ENCODE measurements at regions not wholly inside any gene's neighbourhood (a gene's known extent, or its start where the extent isn't known, plus 50 kb on each side); places are given as distances from the start of the nearest gene placed in this dataset.

DNA sequence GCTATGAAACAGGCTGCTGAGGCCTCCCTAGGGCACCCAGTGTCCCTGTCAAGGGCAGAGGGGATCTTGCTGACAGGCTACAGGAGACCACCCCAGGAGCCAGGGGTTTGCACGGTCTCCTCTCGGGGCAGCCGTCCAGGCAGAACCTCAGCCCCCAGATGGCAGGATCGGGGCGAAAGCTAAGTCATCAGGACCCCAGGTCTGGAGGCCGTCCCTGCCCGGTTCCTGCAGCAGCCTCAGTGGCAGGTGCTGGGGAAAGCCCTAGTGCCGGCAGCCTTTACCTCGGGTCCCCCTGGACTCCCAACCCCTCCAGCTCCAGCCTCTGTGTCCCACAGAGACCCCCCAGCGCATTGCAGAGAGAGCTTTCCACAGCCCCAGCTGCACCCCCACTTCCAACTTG is 103.8 kb upstream of the C14orf180 start:
- Mint-ChIP-seq H3K4me1 (0 out of 2 replicates have a peak, but pooled peaks cover 4% of the 10 kb centered on the region), H3K36me3 (peaks cover under 1% of the 10 kb centered on the region; the same call in 1 of the 2 replicates), H3K27ac (no peak overlapping the region), H3K4me3 (no peak overlapping the region), H3K9me3 (peaks cover 7% of the 10 kb centered on the region), H3K27me3 (ENCODE audit: low read depth) (peaks cover 4% of the 10 kb centered on the region; the same call in 1 of the 2 replicates)
- ATAC-seq (no peak), DNase-seq (ENCODE audit: low spot score) (no peak)
- ChIA-PET POLR2A (no interaction called here), CTCF (interaction anchor here (0.8 kb wide), 1 partner anchor 88 kb away, joined by 4 read pairs; no protein-coding TSS in a partner anchor)
- TF ChIP-seq, protein P1, sequence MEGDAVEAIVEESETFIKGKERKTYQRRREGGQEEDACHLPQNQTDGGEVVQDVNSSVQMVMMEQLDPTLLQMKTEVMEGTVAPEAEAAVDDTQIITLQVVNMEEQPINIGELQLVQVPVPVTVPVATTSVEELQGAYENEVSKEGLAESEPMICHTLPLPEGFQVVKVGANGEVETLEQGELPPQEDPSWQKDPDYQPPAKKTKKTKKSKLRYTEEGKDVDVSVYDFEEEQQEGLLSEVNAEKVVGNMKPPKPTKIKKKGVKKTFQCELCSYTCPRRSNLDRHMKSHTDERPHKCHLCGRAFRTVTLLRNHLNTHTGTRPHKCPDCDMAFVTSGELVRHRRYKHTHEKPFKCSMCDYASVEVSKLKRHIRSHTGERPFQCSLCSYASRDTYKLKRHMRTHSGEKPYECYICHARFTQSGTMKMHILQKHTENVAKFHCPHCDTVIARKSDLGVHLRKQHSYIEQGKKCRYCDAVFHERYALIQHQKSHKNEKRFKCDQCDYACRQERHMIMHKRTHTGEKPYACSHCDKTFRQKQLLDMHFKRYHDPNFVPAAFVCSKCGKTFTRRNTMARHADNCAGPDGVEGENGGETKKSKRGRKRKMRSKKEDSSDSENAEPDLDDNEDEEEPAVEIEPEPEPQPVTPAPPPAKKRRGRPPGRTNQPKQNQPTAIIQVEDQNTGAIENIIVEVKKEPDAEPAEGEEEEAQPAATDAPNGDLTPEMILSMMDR (IDR thresholded peaks at IDR 0.05) = no peak
- TF ChIP-seq, protein P2, sequence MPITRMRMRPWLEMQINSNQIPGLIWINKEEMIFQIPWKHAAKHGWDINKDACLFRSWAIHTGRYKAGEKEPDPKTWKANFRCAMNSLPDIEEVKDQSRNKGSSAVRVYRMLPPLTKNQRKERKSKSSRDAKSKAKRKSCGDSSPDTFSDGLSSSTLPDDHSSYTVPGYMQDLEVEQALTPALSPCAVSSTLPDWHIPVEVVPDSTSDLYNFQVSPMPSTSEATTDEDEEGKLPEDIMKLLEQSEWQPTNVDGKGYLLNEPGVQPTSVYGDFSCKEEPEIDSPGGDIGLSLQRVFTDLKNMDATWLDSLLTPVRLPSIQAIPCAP (CRISPR knock-in tag; IDR thresholded peaks at IDR 0.05) = no peak
- TF ChIP-seq ZNF232 (CRISPR knock-in tag; IDR thresholded peaks at IDR 0.05) (no peak), MXD4 (CRISPR knock-in tag; IDR thresholded peaks at IDR 0.05; ENCODE audit: borderline replicate concordance) (no peak), FOXP1 (CRISPR knock-in tag; IDR thresholded peaks at IDR 0.05; ENCODE audit: borderline replicate concordance) (no peak), TCF7 (CRISPR knock-in tag; IDR thresholded peaks at IDR 0.05; ENCODE audit: low read depth) (no peak)
- TF ChIP-seq, protein P3, sequence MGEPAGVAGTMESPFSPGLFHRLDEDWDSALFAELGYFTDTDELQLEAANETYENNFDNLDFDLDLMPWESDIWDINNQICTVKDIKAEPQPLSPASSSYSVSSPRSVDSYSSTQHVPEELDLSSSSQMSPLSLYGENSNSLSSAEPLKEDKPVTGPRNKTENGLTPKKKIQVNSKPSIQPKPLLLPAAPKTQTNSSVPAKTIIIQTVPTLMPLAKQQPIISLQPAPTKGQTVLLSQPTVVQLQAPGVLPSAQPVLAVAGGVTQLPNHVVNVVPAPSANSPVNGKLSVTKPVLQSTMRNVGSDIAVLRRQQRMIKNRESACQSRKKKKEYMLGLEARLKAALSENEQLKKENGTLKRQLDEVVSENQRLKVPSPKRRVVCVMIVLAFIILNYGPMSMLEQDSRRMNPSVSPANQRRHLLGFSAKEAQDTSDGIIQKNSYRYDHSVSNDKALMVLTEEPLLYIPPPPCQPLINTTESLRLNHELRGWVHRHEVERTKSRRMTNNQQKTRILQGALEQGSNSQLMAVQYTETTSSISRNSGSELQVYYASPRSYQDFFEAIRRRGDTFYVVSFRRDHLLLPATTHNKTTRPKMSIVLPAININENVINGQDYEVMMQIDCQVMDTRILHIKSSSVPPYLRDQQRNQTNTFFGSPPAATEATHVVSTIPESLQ (CRISPR knock-in tag; IDR thresholded peaks at IDR 0.05) = no peak

DNA sequence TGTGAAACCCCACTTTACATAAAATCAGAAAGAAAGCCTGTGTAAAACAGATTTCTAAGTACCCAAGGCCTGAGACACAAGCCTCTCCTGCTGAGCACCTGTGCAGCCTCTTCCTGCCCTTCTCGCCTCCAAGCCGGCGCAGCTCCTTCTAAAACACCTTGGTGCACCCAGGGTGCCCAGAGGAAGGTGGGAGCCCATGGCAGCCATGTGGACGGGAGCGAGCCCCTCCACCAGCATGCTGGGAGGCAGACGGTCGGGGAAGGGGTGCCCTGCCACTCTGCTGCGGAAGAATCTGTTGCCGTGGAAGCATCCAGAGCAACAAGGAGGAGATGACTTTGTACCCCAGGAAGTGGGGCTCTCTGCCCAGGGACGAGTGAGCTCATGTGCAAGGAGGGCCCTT is 103.1 kb upstream of the C14orf180 start:
- CTCF ChIA-PET = interaction anchor here (0.8 kb wide), 1 partner anchor 88 kb away, joined by 4 read pairs; no protein-coding TSS in a partner anchor
- Mint-ChIP-seq H3K27ac (no peak overlapping the region), H3K9me3 (peaks cover 14% of the 10 kb centered on the region), H3K4me3 (no peak overlapping the region), H3K27me3 (ENCODE audit: low read depth) (peaks cover 6% of the 10 kb centered on the region), H3K4me1 (0 out of 2 replicates have a peak, but pooled peaks cover 4% of the 10 kb centered on the region), H3K36me3 (peaks cover 7% of the 10 kb centered on the region)
- ATAC-seq (no peak), DNase-seq (ENCODE audit: low spot score) (no peak)
- POLR2A ChIA-PET = no interaction called here
- TF ChIP-seq, protein P4, sequence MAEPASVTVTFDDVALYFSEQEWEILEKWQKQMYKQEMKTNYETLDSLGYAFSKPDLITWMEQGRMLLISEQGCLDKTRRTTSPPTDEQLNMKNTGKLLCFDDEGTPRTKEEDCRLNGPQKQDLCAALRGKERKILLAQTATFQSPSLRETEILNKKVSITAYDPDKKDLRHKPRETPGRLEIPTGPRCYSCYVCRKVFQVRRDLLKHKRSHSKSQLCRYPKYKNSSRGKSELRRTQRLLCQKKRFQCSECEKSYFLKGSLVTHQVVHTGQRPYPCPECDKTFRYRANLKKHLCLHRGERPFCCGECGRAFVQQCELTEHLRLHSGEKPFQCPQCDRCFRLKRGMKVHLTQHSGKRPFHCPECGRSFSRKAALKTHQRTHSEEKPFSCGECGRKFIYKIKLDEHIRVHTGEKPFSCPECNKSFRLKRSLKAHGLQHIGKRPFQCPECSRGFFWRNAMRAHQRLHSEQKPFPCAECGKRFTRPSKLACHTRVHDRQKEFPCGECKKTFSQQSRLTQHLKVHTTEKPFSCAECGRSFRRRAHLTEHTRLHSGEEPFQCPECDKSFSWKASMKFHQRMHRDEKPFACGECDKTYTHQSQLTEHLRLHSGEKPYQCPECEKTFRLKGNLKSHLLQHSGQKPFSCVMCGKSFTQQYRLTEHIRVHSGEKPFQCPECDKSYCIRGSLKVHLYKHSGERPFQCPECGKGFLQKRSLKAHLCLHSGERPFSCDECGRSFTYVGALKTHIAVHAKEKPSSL (CRISPR knock-in tag; conservative IDR thresholded peaks at IDR 0.05) = no peak
- no peak for TF ChIP-seq CREM (CRISPR knock-in tag; IDR thresholded peaks at IDR 0.05)
- TF ChIP-seq TEAD4 (CRISPR knock-in tag; IDR thresholded peaks at IDR 0.05) = no peak
- TF ChIP-seq, protein P5, sequence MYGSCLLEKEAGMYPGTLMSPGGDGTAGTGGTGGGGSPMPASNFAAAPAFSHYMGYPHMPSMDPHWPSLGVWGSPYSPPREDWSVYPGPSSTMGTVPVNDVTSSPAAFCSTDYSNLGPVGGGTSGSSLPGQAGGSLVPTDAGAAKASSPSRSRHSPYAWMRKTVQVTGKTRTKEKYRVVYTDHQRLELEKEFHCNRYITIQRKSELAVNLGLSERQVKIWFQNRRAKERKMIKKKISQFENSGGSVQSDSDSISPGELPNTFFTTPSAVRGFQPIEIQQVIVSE (CRISPR knock-in tag; IDR thresholded peaks at IDR 0.05; ENCODE audit: borderline replicate concordance) = no peak
- TF ChIP-seq GABPB1 (CRISPR knock-in tag; IDR thresholded peaks at IDR 0.05) = no peak
- no peak for TF ChIP-seq ZNF416 (CRISPR knock-in tag; IDR thresholded peaks at IDR 0.05)
- TF ChIP-seq NR2C2 (CRISPR knock-in tag; IDR thresholded peaks at IDR 0.05) = no peak
- TF ChIP-seq, protein P6, sequence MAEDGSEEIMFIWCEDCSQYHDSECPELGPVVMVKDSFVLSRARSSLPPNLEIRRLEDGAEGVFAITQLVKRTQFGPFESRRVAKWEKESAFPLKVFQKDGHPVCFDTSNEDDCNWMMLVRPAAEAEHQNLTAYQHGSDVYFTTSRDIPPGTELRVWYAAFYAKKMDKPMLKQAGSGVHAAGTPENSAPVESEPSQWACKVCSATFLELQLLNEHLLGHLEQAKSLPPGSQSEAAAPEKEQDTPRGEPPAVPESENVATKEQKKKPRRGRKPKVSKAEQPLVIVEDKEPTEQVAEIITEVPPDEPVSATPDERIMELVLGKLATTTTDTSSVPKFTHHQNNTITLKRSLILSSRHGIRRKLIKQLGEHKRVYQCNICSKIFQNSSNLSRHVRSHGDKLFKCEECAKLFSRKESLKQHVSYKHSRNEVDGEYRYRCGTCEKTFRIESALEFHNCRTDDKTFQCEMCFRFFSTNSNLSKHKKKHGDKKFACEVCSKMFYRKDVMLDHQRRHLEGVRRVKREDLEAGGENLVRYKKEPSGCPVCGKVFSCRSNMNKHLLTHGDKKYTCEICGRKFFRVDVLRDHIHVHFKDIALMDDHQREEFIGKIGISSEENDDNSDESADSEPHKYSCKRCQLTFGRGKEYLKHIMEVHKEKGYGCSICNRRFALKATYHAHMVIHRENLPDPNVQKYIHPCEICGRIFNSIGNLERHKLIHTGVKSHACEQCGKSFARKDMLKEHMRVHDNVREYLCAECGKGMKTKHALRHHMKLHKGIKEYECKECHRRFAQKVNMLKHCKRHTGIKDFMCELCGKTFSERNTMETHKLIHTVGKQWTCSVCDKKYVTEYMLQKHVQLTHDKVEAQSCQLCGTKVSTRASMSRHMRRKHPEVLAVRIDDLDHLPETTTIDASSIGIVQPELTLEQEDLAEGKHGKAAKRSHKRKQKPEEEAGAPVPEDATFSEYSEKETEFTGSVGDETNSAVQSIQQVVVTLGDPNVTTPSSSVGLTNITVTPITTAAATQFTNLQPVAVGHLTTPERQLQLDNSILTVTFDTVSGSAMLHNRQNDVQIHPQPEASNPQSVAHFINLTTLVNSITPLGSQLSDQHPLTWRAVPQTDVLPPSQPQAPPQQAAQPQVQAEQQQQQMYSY (CRISPR knock-in tag; IDR thresholded peaks at IDR 0.05) = no peak
- TF ChIP-seq, protein P3 (CRISPR knock-in tag; IDR thresholded peaks at IDR 0.05) = no peak
- TF ChIP-seq ZBTB21 (CRISPR knock-in tag; IDR thresholded peaks at IDR 0.05; ENCODE audit: borderline replicate concordance) = no peak
- no peak for TF ChIP-seq ETV6 (CRISPR knock-in tag; IDR thresholded peaks at IDR 0.05)
- TF ChIP-seq ATF1 (CRISPR knock-in tag; IDR thresholded peaks at IDR 0.05) = no peak
- TF ChIP-seq, protein P7, sequence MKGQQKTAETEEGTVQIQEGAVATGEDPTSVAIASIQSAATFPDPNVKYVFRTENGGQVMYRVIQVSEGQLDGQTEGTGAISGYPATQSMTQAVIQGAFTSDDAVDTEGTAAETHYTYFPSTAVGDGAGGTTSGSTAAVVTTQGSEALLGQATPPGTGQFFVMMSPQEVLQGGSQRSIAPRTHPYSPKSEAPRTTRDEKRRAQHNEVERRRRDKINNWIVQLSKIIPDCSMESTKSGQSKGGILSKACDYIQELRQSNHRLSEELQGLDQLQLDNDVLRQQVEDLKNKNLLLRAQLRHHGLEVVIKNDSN (CRISPR knock-in tag; IDR thresholded peaks at IDR 0.05) = no peak

All from WTC11 (cell line).